A172 (cell line): ENCODE measurements at regions not wholly inside any gene's neighbourhood (a gene's known extent, or its start where the extent isn't known, plus 50 kb on each side); places are given as distances from the start of the nearest gene placed in this dataset.
A peak's percentile ranks its signal among the peaks of the same experiment; 100 is the strongest.

Experiments used
- DNase-seq: peaks from one replicate; pipeline ENCODE4 v3.0.0-alpha.2; 2015; ENCODE audit warnings: low spot score

GRCh38 chr20:59493926-59494325 lies 110.4 kb upstream of the PHACTR3 start:
- DNase-seq, result no peak

- DNase-seq, result no peak
Measured at GRCh38 chr20:59495166-59495565, 109.2 kb upstream of the PHACTR3 start.

DNA sequence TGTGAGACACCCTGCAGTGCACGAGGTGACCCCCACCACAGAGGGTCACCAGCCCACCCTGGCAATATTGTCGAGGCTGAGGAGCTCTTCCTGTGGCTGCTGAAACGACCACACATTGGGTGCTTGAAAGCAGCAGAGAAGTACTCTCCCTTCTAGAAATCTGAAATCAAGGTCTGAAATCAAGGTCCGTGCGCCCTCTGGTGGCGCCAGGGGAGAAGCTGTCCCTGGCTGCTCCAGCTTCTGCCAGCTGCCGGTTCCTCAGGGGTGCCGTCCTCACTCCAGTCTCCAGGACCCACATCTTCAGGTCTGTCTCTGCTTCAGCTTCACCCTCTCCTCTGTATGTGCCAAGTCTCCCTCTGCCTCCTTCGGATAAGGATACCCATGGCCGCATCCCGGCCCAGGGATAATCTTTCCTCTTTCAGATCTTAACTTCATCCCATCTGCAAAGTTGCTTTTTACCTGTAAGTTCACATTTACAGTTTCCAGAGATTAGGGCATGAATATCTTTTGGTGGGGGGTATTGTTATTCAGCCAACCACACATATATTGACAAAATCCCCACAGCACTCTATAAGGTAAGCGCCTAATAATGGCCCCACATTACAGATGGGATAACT lies 108.3 kb upstream of the PHACTR3 start:
- peak; percentile 59 for DNase-seq

DNA sequence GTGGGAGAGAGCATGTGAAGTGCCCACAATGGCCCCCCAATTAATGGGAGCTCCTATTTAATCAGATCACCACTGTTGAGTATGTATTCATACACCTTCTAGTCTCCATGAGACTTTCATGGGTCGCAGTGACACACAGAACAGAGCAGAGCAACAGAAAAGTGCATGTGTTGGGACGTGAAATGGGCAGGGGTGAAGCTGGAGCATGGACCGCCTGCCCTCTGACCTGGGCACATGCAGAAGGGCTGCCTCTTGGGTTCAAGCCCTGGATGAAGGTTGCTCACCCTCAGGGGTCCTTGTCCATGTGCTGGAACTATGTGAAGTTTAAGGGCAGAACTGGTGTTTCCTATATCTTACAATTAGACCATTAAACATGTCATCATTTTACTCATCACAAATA lies 106.0 kb upstream of the PHACTR3 start:
- DNase-seq, result no peak

GRCh38 chr20:59499863-59500262 lies 104.5 kb upstream of the PHACTR3 start:
- no peak for DNase-seq

GRCh38 chr20:59508729-59509128 lies 95.6 kb upstream of the PHACTR3 start:
- no peak for DNase-seq

GRCh38 chr20:59512651-59513050 lies 91.7 kb upstream of the PHACTR3 start:
- no peak for DNase-seq

- DNase-seq, result no peak
Measured at GRCh38 chr20:59514554-59514953, 89.8 kb upstream of the PHACTR3 start.

DNA sequence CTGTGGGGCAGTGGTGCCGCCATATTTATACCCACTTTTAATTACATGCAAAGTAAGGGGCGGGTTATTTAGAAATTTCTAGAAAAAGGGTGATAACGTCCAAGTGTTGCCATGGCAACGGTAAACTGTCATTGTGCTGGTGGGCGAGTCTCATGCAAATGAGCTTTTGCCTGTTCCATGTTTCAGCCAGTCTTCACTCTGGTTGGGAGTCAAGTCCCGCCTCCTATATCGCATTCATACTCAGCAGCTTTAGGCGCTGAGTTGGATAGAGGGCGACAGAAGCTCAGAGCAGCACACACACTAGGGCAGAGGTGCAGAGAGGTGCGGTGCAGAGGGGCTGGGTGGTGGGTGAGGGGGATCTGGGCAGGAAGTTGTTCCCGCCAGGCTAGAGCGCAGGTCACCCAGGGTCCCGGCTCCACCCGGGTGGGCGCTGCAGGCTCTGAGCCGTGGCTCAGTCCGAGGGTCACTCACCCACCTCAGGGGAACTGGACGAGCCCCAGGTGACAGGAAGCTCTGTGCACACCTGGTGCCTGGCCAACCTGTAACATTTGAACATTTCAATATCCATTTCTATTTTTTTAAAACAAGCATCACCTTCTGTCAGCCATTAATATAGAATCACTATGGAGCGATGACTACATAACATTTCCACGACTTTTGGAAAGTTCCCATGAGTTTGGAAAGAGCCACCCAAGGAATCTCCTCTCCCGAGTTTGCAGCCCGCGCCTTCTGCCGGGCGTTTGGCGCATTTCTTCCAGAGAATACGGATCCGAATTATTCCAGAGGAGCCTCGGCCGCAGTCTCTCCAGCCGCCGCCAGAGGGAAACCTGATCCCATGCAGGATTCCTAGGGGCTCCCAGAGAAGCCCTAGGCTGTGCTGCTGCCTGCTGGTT lies 89.1 kb upstream of the PHACTR3 start:
- peak; percentile 63 for DNase-seq

- DNase-seq, result no peak
Measured at GRCh38 chr20:59515906-59516209, 88.5 kb upstream of the PHACTR3 start.

DNA sequence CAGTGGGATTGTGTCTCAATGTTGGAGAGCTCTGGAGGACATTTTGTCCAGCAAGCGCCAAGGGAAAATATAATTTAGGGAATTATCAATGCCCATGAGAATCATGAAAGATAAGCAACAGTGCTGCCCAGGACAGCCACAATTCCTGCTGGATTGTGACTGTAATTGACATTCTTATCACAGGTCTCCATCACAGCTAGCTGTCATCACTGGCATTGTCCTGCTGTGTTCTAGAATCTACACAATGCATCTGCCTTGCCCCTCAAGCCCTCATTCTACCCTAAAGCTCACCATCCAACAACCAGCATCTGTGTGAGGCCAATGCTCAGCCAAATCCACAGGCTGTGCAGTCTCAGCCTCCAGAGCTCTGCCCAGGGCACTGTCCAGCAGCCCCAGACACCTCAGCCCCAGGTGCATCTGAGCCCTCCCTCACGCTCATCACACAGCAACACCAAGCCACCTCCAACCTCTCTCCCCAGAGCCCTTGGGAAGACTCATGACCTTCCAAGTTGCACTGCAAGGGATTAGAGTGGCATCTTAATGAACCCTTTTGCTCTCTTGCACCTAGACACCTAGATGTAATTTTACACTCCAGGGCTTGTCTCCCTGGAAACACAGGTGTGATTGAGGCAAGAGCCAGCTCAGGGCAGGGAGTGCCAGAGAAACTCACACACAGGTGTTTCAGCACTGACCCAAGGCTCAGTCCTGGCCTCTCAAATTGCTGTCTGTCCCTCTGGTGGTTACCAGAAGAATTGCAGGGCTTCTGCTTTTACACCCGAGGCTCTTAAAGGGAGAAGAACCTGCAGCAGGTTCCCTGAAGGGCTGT lies 85.2 kb upstream of the PHACTR3 start:
- DNase-seq, result peak; percentile 52

DNA sequence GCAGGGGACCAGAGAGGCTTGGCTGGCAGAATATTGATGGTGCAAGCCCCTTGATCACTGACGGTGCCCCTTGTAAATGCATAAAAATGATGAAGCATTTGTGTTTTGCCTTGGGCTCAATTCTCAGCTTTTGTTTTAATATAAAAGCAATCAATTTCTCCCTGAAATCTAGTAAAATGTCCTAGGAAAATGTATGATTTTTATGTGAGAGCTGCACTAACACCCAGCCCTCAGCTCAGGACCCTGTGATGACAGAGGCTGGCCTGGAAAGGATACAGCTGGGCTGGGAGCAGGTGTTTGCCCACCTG lies 84.7 kb upstream of the PHACTR3 start:
- no peak for DNase-seq

DNA sequence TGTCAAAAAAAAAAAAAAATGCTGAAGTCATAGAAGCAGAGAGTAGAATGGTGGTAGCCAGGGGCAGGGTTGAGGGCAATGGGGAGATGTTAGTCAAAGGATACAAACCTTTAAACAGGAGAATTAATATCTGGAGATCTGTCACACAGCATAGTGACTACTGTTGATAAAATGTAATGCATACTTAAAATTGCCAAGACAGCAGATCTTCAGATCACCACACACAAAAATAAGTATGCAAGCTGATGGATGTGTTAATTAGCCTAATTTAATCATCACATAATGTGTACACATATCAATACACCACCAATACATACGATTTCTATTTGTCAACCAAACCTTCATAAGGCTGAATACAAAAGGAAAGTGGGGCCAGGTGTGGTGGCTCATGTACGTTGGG lies 83.5 kb upstream of the PHACTR3 start:
- no peak for DNase-seq

GRCh38 chr20:59525500-59526241 lies 78.7 kb upstream of the PHACTR3 start:
- peak; percentile 43 for DNase-seq

- DNase-seq, result no peak
Measured at GRCh38 chr20:59526242-59527225, 77.8 kb upstream of the PHACTR3 start.

- no peak for DNase-seq
Measured at GRCh38 chr20:59530782-59531181, 73.6 kb upstream of the PHACTR3 start.

- no peak for DNase-seq
Measured at GRCh38 chr20:59537991-59538390, 66.3 kb upstream of the PHACTR3 start.

DNA sequence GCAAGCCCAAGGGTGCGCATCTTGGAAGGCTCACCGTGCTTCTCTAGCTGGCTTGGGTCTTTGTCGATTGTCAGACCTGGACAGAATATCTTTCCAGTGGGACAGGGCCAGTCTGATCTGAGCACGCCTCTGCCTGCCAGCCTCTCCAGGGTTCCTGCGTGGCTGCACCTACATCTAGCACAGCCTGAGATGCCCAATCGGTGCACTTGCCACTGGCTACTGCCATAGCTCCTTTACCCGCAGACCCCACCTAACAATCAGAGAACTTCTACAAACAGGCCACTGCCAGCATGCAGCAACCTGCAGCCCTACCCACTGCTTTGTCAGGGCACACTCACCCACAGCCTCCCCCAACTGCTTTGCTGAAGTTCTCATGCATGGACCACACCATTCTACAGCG lies 56.7 kb upstream of the PHACTR3 start:
- no peak for DNase-seq
